Heart left ventricle (tissue), 16 donors: ENCODE measurements at regions not wholly inside any gene's neighbourhood (a gene's known extent, or its start where the extent isn't known, plus 50 kb on each side); places are given as distances from the start of the nearest gene placed in this dataset.

Source experiments
- ATAC-seq, 4 donors: fragments of 200-7000 bp; cut with Tn5 transposase; one replicate each; pipeline ENCODE4 v1.9.1; 2020 to 2022; ENCODE audit warnings: moderate library complexity in 4 of 4, mild to moderate bottlenecking in 3 of 4, moderate number of reproducible peaks in 1 of 4
- DNase-seq, 5 donors: peaks; one replicate each; pipeline ENCODE4 v3.0.0-alpha.2; 2020
- H3K27ac ChIP-seq, 12 donors: fragments of 200-600 bp; sonication (generic) in 4 of 12; one replicate each; pipeline versions ENCODE4 v1.5.0 to v1.8.0; 2016 to 2022; ENCODE audit warnings: mild to moderate bottlenecking in 2 of 12
- H3K27me3 ChIP-seq, 9 donors: fragments of 200-600 bp; sonication (generic) in 2 of 9; one replicate each; pipeline versions ENCODE4 v1.5.1 to v1.8.0; 2016 to 2022; ENCODE audit warnings: mild to moderate bottlenecking in 3 of 9
- H3K36me3 ChIP-seq, 9 donors: fragments of 200-600 bp; sonication (generic) in 2 of 9; one replicate each; pipeline versions ENCODE4 v1.5.0 to v1.8.0; 2018 to 2022; ENCODE audit warnings: mild to moderate bottlenecking in 2 of 9
- H3K4me1 ChIP-seq, 12 donors: fragments of 200-600 bp; sonication (generic) in 4 of 12; one replicate each; pipeline versions ENCODE4 v1.5.0 to v1.8.0; 2016 to 2022; ENCODE audit warnings: mild to moderate bottlenecking in 3 of 12
- H3K4me3 ChIP-seq, 12 donors: fragments of 200-600 bp; sonication (generic) in 4 of 12; one replicate each; pipeline versions ENCODE4 v1.5.0 to v1.8.0; 2017 to 2022; ENCODE audit warnings: mild to moderate bottlenecking in 9 of 12, moderate library complexity in 4 of 12
- H3K9me3 ChIP-seq, 12 donors: fragments of 200-600 bp; sonication (generic) in 4 of 12; one replicate each; pipeline versions ENCODE4 v1.5.0 to v1.8.0; 2016 to 2022; ENCODE audit warnings: mild to moderate bottlenecking in 1 of 12
- CTCF ChIP-seq, 12 donors: fragments of 200-600 bp; sonication (generic) in 4 of 12; IDR thresholded peaks; one replicate each; pipeline versions ENCODE4 v1.5.0 to v1.8.0; 2018 to 2022; ENCODE audit warnings: antibody characterized with exemption in 12 of 12, mild to moderate bottlenecking in 5 of 12
- POLR2A ChIP-seq, 2 donors: fragments of 450-650 bp; IDR thresholded peaks; one replicate each; pipeline ENCODE4 v1.6.1; 2017; ENCODE audit warnings: antibody characterized with exemption in 2 of 2, mild to moderate bottlenecking in 2 of 2, moderate library complexity in 2 of 2
- WGBS, 4 donors: extraction: QIAGEN DNeasy Blood & Tissue Kit in 2 of 4; methylation state at CpG; one replicate each; pipeline versions ENCODE4 v1.1.5 to v1.1.7; 2013 to 2018; 5-methylcytosine and 5-hydroxymethylcytosine counted together
- intact Hi-C, 10 donors: fragments of 100-400 bp; cut with DNase I; formaldehyde crosslinking; loops; one replicate each; pipeline versions ENCODE4 v1.11.1 to v1.14.2; 2022
- donor health status: ischemic (EF 13 %, LVEDD 7.1; RV severe dilation, severe dysfunction).
- donor health status: healthy with polysubstance abuse.
- donor health status: DM: no; HTN: yes; CAD: no.
- donor health status: DM: no; HTN: no; CAD: no.
- donor health status: ischemic (EF 25% LVEDD 6.9; RV normal size, moderate dysfunction).
- donor health status: ischemic (EF 25% LVEDD 5.7; RV mildly dilated, moderate dysfunction).
- donor health status: healthy.
- donor health status: DM: yes; HTN: yes; CAD: no.
- donor health status: ischemic (EF 35%, LVEDD 5.7; RV mildly dilated, moderate dysfunction).
- donor health status: nonischemic (EF 11% LVEDD 7.7; RV severe dilation, severe dysfunction).
- donor health status: DM: yes; HTN: yes; CAD: no.
- donor health status: PGD.
- donor health status: ischemic (EF 29% LVEDD 5.4; RV normal size, mild dysfunction).
- donor health status: nonischemic (EF 23%, LVEDD 6.1; RV moderate dilation, normal function).

- Histone ChIP-seq H3K4me3 (no peak overlapping the region), H3K27me3 (peaks cover 0 to 3% (median 0%) of the 10 kb centered on the region in 9 donors), H3K9me3 (peaks cover 0 to 15% (median 0%) of the 10 kb centered on the region in 12 donors), H3K4me1 (no peaks in the 10 kb centered on the region), H3K36me3 (no peaks in the 10 kb centered on the region), H3K27ac (no peak overlapping the region)
- DNase-seq (no peak), ATAC-seq (no peak)
- WGBS, 4 donors, result 44 to 55% (median 51%) methylated on average over 3 of the region's 3 CpGs
- TF ChIP-seq POLR2A (IDR thresholded peaks at IDR 0.05) (no peak), CTCF (IDR thresholded peaks at IDR 0.05) (no peak)
- intact Hi-C loops, result no loop called here
These were observed 241.6 kb downstream of the HRH4 start for GRCh38 chr18:24702001-24702515.

GRCh38 chr18:24703316-24703715 is 242.9 kb downstream of the HRH4 start:
- Histone ChIP-seq H3K9me3 (peaks cover 0 to 15% (median 0%) of the 10 kb centered on the region in 12 donors), H3K27ac (no peak overlapping the region), H3K4me3 (no peak overlapping the region), H3K27me3 (peaks cover 0 to 3% (median 0%) of the 10 kb centered on the region in 9 donors), H3K36me3 (no peaks in the 10 kb centered on the region), H3K4me1 (no peaks in the 10 kb centered on the region)
- WGBS, 4 donors, result 85 to 100% (median 96%) methylated on average over 1 of the region's 1 CpG
- intact Hi-C loops, result no loop called here
- TF ChIP-seq CTCF (IDR thresholded peaks at IDR 0.05), result no peak
- TF ChIP-seq POLR2A (IDR thresholded peaks at IDR 0.05), result no peak
- no peak for ATAC-seq
- no peak for DNase-seq

DNA sequence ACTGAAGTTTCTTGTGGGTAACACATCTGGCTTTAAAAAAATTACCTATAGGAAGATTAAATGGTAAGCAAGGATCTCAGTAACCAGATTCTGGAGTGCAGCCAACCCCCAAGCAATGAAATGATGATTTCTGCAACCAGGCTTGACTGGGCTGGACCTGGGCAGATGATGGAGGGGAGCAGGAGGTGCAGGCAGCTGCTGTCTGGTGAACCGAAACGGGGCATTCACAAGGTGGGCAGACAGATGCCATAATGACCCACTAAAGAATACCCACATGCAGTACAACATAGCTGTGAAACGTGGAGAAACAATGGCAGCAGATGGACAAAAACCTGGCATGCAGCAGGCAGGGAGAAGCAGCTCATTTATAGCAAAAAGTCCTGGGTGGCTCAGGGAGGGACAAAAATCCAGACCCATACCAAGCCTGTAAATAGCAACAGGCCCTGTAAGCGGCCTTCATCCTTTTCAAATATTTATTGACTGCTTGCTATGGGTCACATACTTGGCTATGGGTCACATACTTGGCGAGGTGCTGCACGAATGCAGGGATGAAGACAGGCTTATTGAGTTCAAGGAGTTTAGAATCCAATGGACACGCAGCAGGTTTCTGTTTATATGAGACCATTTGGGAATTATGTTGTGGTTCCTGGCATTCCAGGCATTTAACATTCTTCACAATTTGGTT is 244.7 kb downstream of the HRH4 start:
- TF ChIP-seq CTCF (IDR thresholded peaks at IDR 0.05) (no peak), POLR2A (IDR thresholded peaks at IDR 0.05) (no peak)
- peaks cover 0 to 15% (median 0%) of the 10 kb centered on the region in 12 donors for H3K9me3 ChIP-seq
- ATAC-seq (no peak), DNase-seq (no peak)
- no peak overlapping the region for H3K4me3 ChIP-seq
- WGBS, 4 donors, result 72 to 79% (median 77%) methylated on average over 7 of the region's 7 CpGs
- no peak overlapping the region for H3K27ac ChIP-seq
- no peaks in the 10 kb centered on the region for H3K4me1 ChIP-seq
- intact Hi-C loops, result no loop called here
- H3K27me3 ChIP-seq, result peaks cover 0 to 3% (median 0%) of the 10 kb centered on the region in 9 donors
- no peaks in the 10 kb centered on the region for H3K36me3 ChIP-seq

DNA sequence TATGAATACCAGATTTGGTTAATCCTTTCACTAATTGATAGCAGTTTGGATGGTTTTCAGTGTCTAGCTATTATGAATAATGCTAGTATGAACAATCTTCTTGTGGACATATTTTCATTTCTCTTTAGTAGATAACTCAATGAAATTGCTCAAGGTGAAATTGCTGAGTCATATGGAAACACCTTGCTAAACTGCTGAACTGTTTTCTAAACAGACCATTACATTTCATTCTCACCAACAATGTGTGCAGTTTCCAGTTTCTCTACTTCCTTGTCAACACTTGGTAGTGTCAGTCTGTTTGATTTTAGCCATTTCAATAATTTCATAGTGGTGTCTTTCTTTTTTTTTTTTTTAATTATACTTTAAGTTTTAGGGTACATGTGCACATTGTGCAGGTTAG is 250.0 kb downstream of the HRH4 start:
- ATAC-seq, result no peak
- intact Hi-C loops, result no loop called here
- Histone ChIP-seq H3K4me1 (no peaks in the 10 kb centered on the region), H3K27ac (no peak overlapping the region), H3K4me3 (no peak overlapping the region), H3K27me3 (no peaks in the 10 kb centered on the region), H3K36me3 (no peaks in the 10 kb centered on the region), H3K9me3 (no peaks in the 10 kb centered on the region)
- no peak for TF ChIP-seq POLR2A (IDR thresholded peaks at IDR 0.05)
- no peak for TF ChIP-seq CTCF (IDR thresholded peaks at IDR 0.05)
- no peak for DNase-seq
